ENCODE measurements at regions not wholly inside any gene's neighbourhood (a gene's known extent, or its start where the extent isn't known, plus 50 kb on each side); places are given as distances from the start of the nearest gene placed in this dataset.

- DNase-seq = no peak
Measured at GRCh38 chr13:76160961-76161925, 525.1 kb downstream of the LMO7 start.

GRCh38 chr13:76160506-76160905 lies 524.4 kb downstream of the LMO7 start:
- no peak for DNase-seq

GRCh38 chr13:76157926-76158325 lies 521.8 kb downstream of the LMO7 start:
- DNase-seq = no peak

- no peak for DNase-seq
Measured at GRCh38 chr13:76153239-76153638, 517.1 kb downstream of the LMO7 start.

GRCh38 chr13:76148926-76149325 lies 512.8 kb downstream of the LMO7 start:
- DNase-seq = no peak

- no peak for DNase-seq
Measured at GRCh38 chr13:76148374-76148773, 512.2 kb downstream of the LMO7 start.

- no peak for DNase-seq
Measured at GRCh38 chr13:76132532-76132931, 496.4 kb downstream of the LMO7 start.

GRCh38 chr13:76131551-76131950 lies 495.4 kb downstream of the LMO7 start:
- DNase-seq = no peak

GRCh38 chr13:76129305-76130000 lies 493.3 kb downstream of the LMO7 start:
- no peak for DNase-seq

GRCh38 chr13:76127922-76128321 lies 491.8 kb downstream of the LMO7 start:
- no peak for DNase-seq

GRCh38 chr13:76123548-76123947 lies 487.4 kb downstream of the LMO7 start:
- no peak for DNase-seq

GRCh38 chr13:76116751-76117360 lies 480.7 kb downstream of the LMO7 start:
- no peak for DNase-seq

GRCh38 chr13:76106763-76107162 lies 470.6 kb downstream of the LMO7 start:
- no peak for DNase-seq

GRCh38 chr13:76094645-76095044 lies 458.5 kb downstream of the LMO7 start:
- DNase-seq = no peak

- DNase-seq = no peak
Measured at GRCh38 chr13:76091076-76091475, 454.9 kb downstream of the LMO7 start.

GRCh38 chr13:76086729-76087128 lies 450.6 kb downstream of the LMO7 start:
- DNase-seq = no peak

- no peak for DNase-seq
Measured at GRCh38 chr13:76067850-76068249, 431.7 kb downstream of the LMO7 start.

- no peak for DNase-seq
Measured at GRCh38 chr13:76053181-76053580, 417.1 kb downstream of the LMO7 start.

- no peak for DNase-seq
Measured at GRCh38 chr13:76049376-76049746, 413.2 kb downstream of the LMO7 start.

GRCh38 chr13:76048675-76049375 lies 412.7 kb downstream of the LMO7 start:
- DNase-seq = peak; percentile 30

- DNase-seq = no peak
Measured at GRCh38 chr13:76048131-76048530, 412.0 kb downstream of the LMO7 start.

- no peak for DNase-seq
Measured at GRCh38 chr13:76043874-76044273, 407.7 kb downstream of the LMO7 start.

All from NCI-H774 (cell line).